ENCODE measurements at regions not wholly inside any gene's neighbourhood (a gene's known extent, or its start where the extent isn't known, plus 50 kb on each side); places are given as distances from the start of the nearest gene placed in this dataset.

DNA sequence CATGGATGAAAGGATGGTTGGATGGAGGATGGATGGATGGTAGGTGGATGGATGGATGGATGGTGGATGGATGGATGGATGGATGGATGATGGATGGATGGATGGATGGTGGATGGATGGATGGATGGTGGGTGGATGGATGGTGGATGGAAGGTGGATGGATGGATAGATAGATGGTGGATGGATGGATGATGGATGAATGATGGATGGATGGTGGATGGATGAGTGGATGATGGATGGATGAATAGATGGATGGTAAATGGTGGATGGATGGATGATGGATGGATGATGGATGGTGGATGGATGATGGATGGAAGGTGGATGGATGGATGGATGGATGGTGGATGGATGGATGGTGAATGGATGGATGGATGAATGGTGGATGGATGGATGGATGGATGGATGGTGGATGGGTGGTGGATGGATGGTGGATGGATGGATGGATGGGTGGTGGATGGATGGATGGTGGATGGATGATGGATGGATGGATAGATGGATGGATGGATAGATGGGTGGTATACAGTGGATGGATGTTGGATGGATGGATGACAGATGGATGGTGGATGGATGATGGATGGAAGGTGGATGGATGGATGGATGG is 350.8 kb downstream of the BRD1 start:
- no peak for ATAC-seq (replicated peaks in 1 of 4)
- Mint-ChIP-seq H3K4me3 (no peak overlapping the region), H3K9me3 (peaks cover 0 to 8% (median 3%) of the 10 kb centered on the region in 3 donors), H3K36me3 (no peaks in the 10 kb centered on the region), H3K4me1 (peaks cover 0 to 2% (median 0%) of the 10 kb centered on the region in 3 donors), H3K27me3 (peaks cover 0 to 30% of the 10 kb centered on the region in 2 donors), H3K27ac (no peak overlapping the region)
- Histone ChIP-seq H3K4me1 (ENCODE audit: control insufficient read depth in 1 of 2, extremely low read depth in 1 of 2, insufficient read depth in 2 of 2, low read length in 2 of 2) (no peaks in the 10 kb centered on the region), H3K27me3 (replicated peaks in 1 of 2; ENCODE audit: control insufficient read depth in 2 of 2, extremely low read depth in 1 of 2, insufficient read depth in 2 of 2, low read length in 1 of 2) (peaks cover 0 to 19% of the 10 kb centered on the region in 2 experiments), H3K36me3 (ENCODE audit: control insufficient read depth in 2 of 2, extremely low read depth in 1 of 2, insufficient read depth in 1 of 2, low read length in 1 of 2) (no peaks in the 10 kb centered on the region), H3K4me3 (ENCODE audit: control insufficient read depth in 1 of 2, extremely low read depth in 1 of 2, low read length in 1 of 2) (no peak overlapping the region), H3K27ac (ENCODE audit: low read length) (no peak overlapping the region), H3K9me3 (no peaks in the 10 kb centered on the region)
- POLR2A ChIA-PET, result no interaction called here
- CTCF ChIA-PET, result no interaction called here
- DNase-seq, result no peak

DNA sequence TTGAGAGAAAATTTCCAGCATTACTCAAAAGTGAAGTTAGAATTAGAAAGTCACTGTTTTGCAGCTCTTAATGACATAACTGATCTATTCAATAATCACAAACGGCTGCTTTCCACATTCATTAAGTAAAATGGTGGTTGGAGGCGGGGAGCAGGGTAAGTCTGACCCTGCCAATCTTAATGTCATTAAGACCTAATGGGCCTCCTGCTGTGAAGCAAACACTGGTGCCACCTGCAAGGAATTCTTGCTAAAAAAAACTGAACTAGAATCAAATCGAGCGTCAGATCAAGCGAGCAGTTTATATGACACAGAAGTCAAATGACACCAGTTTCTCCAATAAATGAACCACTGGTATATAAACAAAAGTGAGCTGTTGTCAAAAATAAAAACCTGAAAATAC is 351.5 kb downstream of the BRD1 start:
- Mint-ChIP-seq H3K9me3 (peaks cover 0 to 8% (median 3%) of the 10 kb centered on the region in 3 donors), H3K36me3 (no peaks in the 10 kb centered on the region), H3K4me3 (no peak overlapping the region), H3K27me3 (peaks cover 0 to 24% of the 10 kb centered on the region in 2 donors), H3K4me1 (no peaks in the 10 kb centered on the region), H3K27ac (no peak overlapping the region)
- Histone ChIP-seq H3K27me3 (replicated peaks in 1 of 2; ENCODE audit: control insufficient read depth in 2 of 2, extremely low read depth in 1 of 2, insufficient read depth in 2 of 2, low read length in 1 of 2) (peaks cover 0 to 11% of the 10 kb centered on the region in 2 experiments), H3K36me3 (ENCODE audit: control insufficient read depth in 2 of 2, extremely low read depth in 1 of 2, insufficient read depth in 1 of 2, low read length in 1 of 2) (no peaks in the 10 kb centered on the region), H3K9me3 (no peaks in the 10 kb centered on the region), H3K4me3 (ENCODE audit: control insufficient read depth in 1 of 2, extremely low read depth in 1 of 2, low read length in 1 of 2) (no peak overlapping the region), H3K27ac (ENCODE audit: low read length) (no peak overlapping the region), H3K4me1 (ENCODE audit: control insufficient read depth in 1 of 2, extremely low read depth in 1 of 2, insufficient read depth in 2 of 2, low read length in 2 of 2) (no peaks in the 10 kb centered on the region)
- WGBS (ENCODE audit: insufficient coverage), result no CpG with 5 or more reads among the region's 5 CpGs
- no peak for ATAC-seq (replicated peaks in 1 of 4)
- DNase-seq, result no peak
- ChIA-PET CTCF (no interaction called here), POLR2A (no interaction called here)

DNA sequence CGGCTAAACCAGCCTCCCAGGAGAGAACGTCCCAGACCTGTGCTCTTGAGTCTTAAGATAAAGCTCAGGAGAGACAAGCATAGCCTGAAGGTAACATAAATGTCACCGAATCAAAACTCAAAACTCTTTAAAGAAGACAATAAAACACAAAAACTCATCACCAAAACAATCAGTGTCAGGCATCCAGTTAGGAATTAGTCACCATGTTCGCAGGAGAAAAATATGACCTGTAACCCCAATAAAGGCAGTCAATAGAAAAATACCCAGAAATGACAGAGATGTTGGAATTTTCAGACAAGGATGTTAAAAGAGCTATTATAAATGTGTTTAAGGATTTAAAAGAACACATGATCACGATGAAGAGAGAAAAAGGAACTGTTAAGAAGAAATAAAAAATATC is 352.4 kb downstream of the BRD1 start:
- Histone ChIP-seq H3K27me3 (replicated peaks in 1 of 2; ENCODE audit: control insufficient read depth in 2 of 2, extremely low read depth in 1 of 2, insufficient read depth in 2 of 2, low read length in 1 of 2) (peaks cover 0 to 9% of the 10 kb centered on the region in 2 experiments), H3K36me3 (ENCODE audit: control insufficient read depth in 2 of 2, extremely low read depth in 1 of 2, insufficient read depth in 1 of 2, low read length in 1 of 2) (no peaks in the 10 kb centered on the region), H3K4me1 (ENCODE audit: control insufficient read depth in 1 of 2, extremely low read depth in 1 of 2, insufficient read depth in 2 of 2, low read length in 2 of 2) (no peaks in the 10 kb centered on the region), H3K4me3 (ENCODE audit: control insufficient read depth in 1 of 2, extremely low read depth in 1 of 2, low read length in 1 of 2) (no peak overlapping the region), H3K9me3 (no peaks in the 10 kb centered on the region), H3K27ac (ENCODE audit: low read length) (no peak overlapping the region)
- no CpG with 5 or more reads among the region's 5 CpGs for WGBS (ENCODE audit: insufficient coverage)
- H3K4me1 Mint-ChIP-seq, result no peaks in the 10 kb centered on the region
- peaks cover 0 to 19% of the 10 kb centered on the region in 2 donors for H3K27me3 Mint-ChIP-seq
- ChIA-PET CTCF (no interaction called here), POLR2A (no interaction called here)
- no peak for ATAC-seq (replicated peaks in 1 of 4)
- H3K9me3 Mint-ChIP-seq, result peaks cover 0 to 8% (median 3%) of the 10 kb centered on the region in 3 donors
- no peaks in the 10 kb centered on the region for H3K36me3 Mint-ChIP-seq
- no peak for DNase-seq
- no peak overlapping the region for H3K4me3 Mint-ChIP-seq
- H3K27ac Mint-ChIP-seq, result no peak overlapping the region

DNA sequence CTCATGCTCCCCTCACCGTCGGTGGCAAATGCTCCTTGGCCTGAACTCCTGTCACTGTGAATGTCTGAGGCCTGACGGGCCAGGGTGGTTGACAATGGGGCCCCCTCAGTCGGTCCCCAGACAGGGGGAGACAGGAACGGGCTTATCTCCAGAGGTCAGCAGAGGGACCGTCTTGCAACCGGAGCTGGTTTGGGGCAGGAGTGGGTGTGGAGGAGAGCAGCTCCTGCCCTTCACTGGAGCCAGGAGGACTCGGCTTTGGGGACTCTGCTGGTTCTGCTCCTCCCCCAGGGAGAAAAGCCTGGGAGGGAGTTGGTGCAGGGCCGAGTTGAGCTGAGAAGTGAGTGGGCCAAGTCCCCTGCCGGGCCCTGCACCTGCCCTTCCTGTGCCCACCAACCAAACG is 354.4 kb downstream of the BRD1 start:
- POLR2A ChIA-PET, result no interaction called here
- no peak overlapping the region for H3K4me3 Mint-ChIP-seq
- no peak overlapping the region for H3K27ac ChIP-seq (ENCODE audit: low read length)
- no peak for DNase-seq
- CTCF ChIA-PET, result no interaction called here
- H3K9me3 Mint-ChIP-seq, result peaks cover 0 to 8% (median 2%) of the 10 kb centered on the region in 3 donors
- no peaks in the 10 kb centered on the region for H3K36me3 Mint-ChIP-seq
- peaks cover 0 to 17% of the 10 kb centered on the region in 2 donors for H3K27me3 Mint-ChIP-seq
- H3K4me3 ChIP-seq (ENCODE audit: control insufficient read depth in 1 of 2, extremely low read depth in 1 of 2, low read length in 1 of 2), result no peak overlapping the region
- no peaks in the 10 kb centered on the region for H3K4me1 Mint-ChIP-seq
- H3K27ac Mint-ChIP-seq, result no peak overlapping the region
- H3K36me3 ChIP-seq (ENCODE audit: control insufficient read depth in 2 of 2, extremely low read depth in 1 of 2, insufficient read depth in 1 of 2, low read length in 1 of 2), result no peaks in the 10 kb centered on the region
- H3K9me3 ChIP-seq, result no peaks in the 10 kb centered on the region
- H3K27me3 ChIP-seq (replicated peaks in 1 of 2; ENCODE audit: control insufficient read depth in 2 of 2, extremely low read depth in 1 of 2, insufficient read depth in 2 of 2, low read length in 1 of 2), result peaks cover 0 to 13% of the 10 kb centered on the region in 2 experiments
- 84% methylated on average over 7 of the region's 11 CpGs for WGBS (ENCODE audit: insufficient coverage)
- H3K4me1 ChIP-seq (ENCODE audit: control insufficient read depth in 1 of 2, extremely low read depth in 1 of 2, insufficient read depth in 2 of 2, low read length in 2 of 2), result no peaks in the 10 kb centered on the region
- ATAC-seq (replicated peaks in 1 of 4), result no peak

DNA sequence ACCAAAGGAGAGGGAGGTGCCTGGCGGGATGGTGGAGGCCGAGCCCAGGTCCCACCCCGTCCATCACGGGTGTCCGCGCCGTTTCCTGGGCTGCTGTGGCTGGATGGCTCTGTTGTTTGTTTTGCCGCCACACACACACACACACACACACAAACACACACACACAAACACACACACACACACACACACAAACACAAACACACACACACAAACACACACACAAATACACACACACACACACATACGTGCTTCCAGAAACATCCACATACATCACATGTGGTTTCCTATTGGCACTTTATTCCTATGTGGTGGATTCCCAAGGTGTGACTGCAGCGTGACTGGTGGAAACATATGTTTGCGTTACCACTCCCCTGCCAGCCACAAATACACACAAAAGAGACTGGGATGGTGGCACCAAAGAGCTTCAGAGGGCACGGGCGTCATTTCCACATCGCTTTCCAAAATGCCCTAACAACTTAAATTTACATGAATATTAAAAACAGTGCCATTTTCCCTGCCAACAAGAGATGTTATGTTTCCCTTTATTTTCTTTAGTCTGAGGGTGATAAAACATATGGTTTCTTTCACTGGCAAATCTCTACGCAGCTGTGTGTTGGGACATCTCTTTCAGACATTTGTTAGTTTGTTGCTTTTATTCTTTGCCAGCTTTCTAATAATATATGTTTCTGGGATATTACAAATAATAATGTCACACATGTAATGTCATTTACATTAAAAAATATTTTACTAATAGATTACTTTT is 356.8 kb downstream of the BRD1 start:
- peaks cover 0 to 18% of the 10 kb centered on the region in 2 donors for H3K27me3 Mint-ChIP-seq
- ChIA-PET POLR2A (no interaction called here), CTCF (interaction anchor here in 1 of 2 donors (0.7 kb wide), 1 partner anchor 24 kb away, joined by 3 read pairs; no protein-coding TSS in a partner anchor)
- H3K9me3 Mint-ChIP-seq, result no peaks in the 10 kb centered on the region
- Histone ChIP-seq H3K4me3 (ENCODE audit: control insufficient read depth in 1 of 2, extremely low read depth in 1 of 2, low read length in 1 of 2) (no peak overlapping the region), H3K9me3 (no peaks in the 10 kb centered on the region), H3K27ac (ENCODE audit: low read length) (no peak overlapping the region), H3K27me3 (replicated peaks in 1 of 2; ENCODE audit: control insufficient read depth in 2 of 2, extremely low read depth in 1 of 2, insufficient read depth in 2 of 2, low read length in 1 of 2) (peaks cover 0 to 22% of the 10 kb centered on the region in 2 experiments), H3K36me3 (ENCODE audit: control insufficient read depth in 2 of 2, extremely low read depth in 1 of 2, insufficient read depth in 1 of 2, low read length in 1 of 2) (no peaks in the 10 kb centered on the region), H3K4me1 (ENCODE audit: control insufficient read depth in 1 of 2, extremely low read depth in 1 of 2, insufficient read depth in 2 of 2, low read length in 2 of 2) (no peaks in the 10 kb centered on the region)
- DNase-seq, result no peak
- H3K4me3 Mint-ChIP-seq, result no peak overlapping the region
- H3K27ac Mint-ChIP-seq, result no peak overlapping the region
- whole genome bisulfite sequencing (ENCODE audit: insufficient coverage), result 100% methylated on average over 3 of the region's 15 CpGs
- ATAC-seq (replicated peaks in 1 of 4), result no peak
- no peaks in the 10 kb centered on the region for H3K4me1 Mint-ChIP-seq
- H3K36me3 Mint-ChIP-seq, result no peaks in the 10 kb centered on the region

DNA sequence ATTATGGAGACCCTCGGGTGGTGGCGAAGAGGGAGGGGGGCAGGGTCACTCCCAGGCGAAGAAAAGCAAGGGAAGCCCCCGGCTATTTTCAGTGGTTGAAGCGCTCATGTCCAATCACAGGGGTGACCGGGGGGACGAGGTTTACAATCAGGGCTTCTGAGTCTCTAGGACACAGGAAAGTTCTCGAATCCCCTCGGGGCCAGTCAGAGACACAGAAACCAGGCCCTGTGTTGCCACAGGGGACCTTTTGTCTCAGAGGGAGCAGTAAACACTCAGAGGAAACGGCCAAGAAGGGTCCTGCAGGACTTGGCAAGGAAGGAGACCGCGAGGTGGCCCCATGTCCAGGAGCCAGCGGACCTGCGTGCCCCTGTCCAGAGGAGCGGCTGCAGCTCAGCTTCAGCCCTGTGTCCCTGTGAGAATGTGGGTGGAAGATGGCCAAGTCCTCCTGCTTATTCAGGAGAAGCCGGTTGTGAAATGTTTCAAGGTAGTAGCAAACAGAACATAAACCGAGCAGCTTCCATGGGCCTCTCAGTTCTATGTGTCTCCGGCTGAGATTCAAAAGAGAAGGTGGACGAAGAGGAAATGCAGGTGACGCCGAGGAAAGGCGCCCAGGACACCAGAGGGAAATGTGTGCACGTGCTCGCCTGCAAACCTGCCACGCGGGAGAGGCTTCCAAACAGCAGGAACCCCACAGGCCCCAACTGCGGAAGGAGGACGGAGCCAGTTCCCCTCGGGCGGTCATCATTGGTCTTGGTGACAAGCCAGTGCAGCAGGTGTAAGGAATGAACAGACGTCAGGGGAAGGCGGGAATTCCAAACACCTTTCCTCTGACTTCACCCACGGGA is 357.6 kb downstream of the BRD1 start:
- DNase-seq (no peak), ATAC-seq (replicated peaks in 1 of 4) (no peak)
- 87% methylated on average over 28 of the region's 33 CpGs for WGBS (ENCODE audit: insufficient coverage)
- no peaks in the 10 kb centered on the region for H3K9me3 ChIP-seq
- no peak overlapping the region for H3K4me3 Mint-ChIP-seq
- peaks cover 0 to 18% of the 10 kb centered on the region in 2 donors for H3K27me3 Mint-ChIP-seq
- H3K27ac ChIP-seq (ENCODE audit: low read length), result no peak overlapping the region
- H3K4me1 Mint-ChIP-seq, result no peaks in the 10 kb centered on the region
- H3K4me3 ChIP-seq (ENCODE audit: control insufficient read depth in 1 of 2, extremely low read depth in 1 of 2, low read length in 1 of 2), result no peak overlapping the region
- H3K9me3 Mint-ChIP-seq, result no peaks in the 10 kb centered on the region
- H3K4me1 ChIP-seq (ENCODE audit: control insufficient read depth in 1 of 2, extremely low read depth in 1 of 2, insufficient read depth in 2 of 2, low read length in 2 of 2), result no peaks in the 10 kb centered on the region
- peaks cover 0 to 24% of the 10 kb centered on the region in 2 experiments for H3K27me3 ChIP-seq (replicated peaks in 1 of 2; ENCODE audit: control insufficient read depth in 2 of 2, extremely low read depth in 1 of 2, insufficient read depth in 2 of 2, low read length in 1 of 2)
- ChIA-PET CTCF (no interaction called here), POLR2A (no interaction called here)
- H3K36me3 ChIP-seq (ENCODE audit: control insufficient read depth in 2 of 2, extremely low read depth in 1 of 2, insufficient read depth in 1 of 2, low read length in 1 of 2), result no peaks in the 10 kb centered on the region
- no peaks in the 10 kb centered on the region for H3K36me3 Mint-ChIP-seq
- H3K27ac Mint-ChIP-seq, result no peak overlapping the region

All from T-cell (primary cell).